ENCODE measurements at regions not wholly inside any gene's neighbourhood (a gene's known extent, or its start where the extent isn't known, plus 50 kb on each side); places are given as distances from the start of the nearest gene placed in this dataset.

DNA sequence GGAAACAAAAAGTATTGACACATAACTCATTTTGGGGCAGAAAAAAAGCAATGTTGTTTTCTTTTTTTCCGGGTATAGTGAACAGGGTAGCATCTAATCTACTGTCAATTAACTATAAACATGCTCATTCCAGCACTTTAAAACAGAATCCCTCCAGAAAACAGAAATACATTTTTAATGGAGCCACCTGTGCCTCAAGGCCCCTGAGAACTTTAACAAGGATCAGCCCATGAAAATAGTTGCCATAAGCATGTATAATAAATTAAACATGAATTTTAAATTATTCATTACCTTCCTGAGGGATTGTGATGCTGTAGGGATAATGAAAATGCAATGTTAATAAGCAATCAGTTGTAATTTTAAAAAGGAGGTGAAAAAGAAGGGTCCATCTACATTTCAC lies 101.4 kb upstream of the IVNS1ABP start:
- no peak overlapping the region for H2BK5ac ChIP-seq (ENCODE audit: low read depth, low read length, poor library complexity)
- no peak for DNase-seq
- H4K12ac ChIP-seq (ENCODE audit: low read depth, low read length), result no peak overlapping the region
- H3K27me3 ChIP-seq (ENCODE audit: insufficient read depth, low read length), result no peaks in the 10 kb centered on the region
- no peaks in the 10 kb centered on the region for H3K36me3 ChIP-seq (ENCODE audit: control insufficient read depth in 1 of 2, insufficient read depth in 2 of 2, low read length in 2 of 2)
- no peaks in the 10 kb centered on the region for H3K9me3 ChIP-seq (ENCODE audit: insufficient read depth, low read depth, low read length)
- WGBS (ENCODE audit: extremely low coverage, insufficient coverage, insufficient read length), result no CpG with 5 or more reads among the region's 1 CpG
- no peak overlapping the region for H3K27ac ChIP-seq (ENCODE audit: low read depth, low read length)
- H3K23ac ChIP-seq (ENCODE audit: low read length), result no peak overlapping the region
- H2AFZ ChIP-seq (ENCODE audit: insufficient read depth, low read length, poor library complexity), result no peak overlapping the region
- H3K4ac ChIP-seq (ENCODE audit: low read depth, low read length), result no peak overlapping the region
- H4K91ac ChIP-seq (ENCODE audit: low read depth, low read length), result no peak overlapping the region
- no peak overlapping the region for H3K18ac ChIP-seq (ENCODE audit: low read length)
- H4K8ac ChIP-seq (ENCODE audit: low read depth, low read length), result no peak overlapping the region
- no peak overlapping the region for H2BK12ac ChIP-seq (ENCODE audit: low read length)
- H3K79me1 ChIP-seq (ENCODE audit: low read length), result no peaks in the 10 kb centered on the region
- no peak overlapping the region for H2BK120ac ChIP-seq (ENCODE audit: insufficient read depth, low read length, poor library complexity)
- no peak overlapping the region for H2AK5ac ChIP-seq (ENCODE audit: low read length)
- no peaks in the 10 kb centered on the region for H3K79me2 ChIP-seq (ENCODE audit: control insufficient read depth, insufficient read depth, low read length, poor library complexity)
- no peaks in the 10 kb centered on the region for H3K4me1 ChIP-seq (ENCODE audit: control insufficient read depth in 1 of 2, insufficient read depth in 2 of 2, low read length in 2 of 2)
- H3K4me3 ChIP-seq (ENCODE audit: low read depth, low read length), result no peak overlapping the region
- H3K4me2 ChIP-seq (ENCODE audit: low read length), result no peak overlapping the region
- no peak overlapping the region for H3K9ac ChIP-seq (ENCODE audit: low read length)
- H3K14ac ChIP-seq (ENCODE audit: low read length), result no peak overlapping the region

DNA sequence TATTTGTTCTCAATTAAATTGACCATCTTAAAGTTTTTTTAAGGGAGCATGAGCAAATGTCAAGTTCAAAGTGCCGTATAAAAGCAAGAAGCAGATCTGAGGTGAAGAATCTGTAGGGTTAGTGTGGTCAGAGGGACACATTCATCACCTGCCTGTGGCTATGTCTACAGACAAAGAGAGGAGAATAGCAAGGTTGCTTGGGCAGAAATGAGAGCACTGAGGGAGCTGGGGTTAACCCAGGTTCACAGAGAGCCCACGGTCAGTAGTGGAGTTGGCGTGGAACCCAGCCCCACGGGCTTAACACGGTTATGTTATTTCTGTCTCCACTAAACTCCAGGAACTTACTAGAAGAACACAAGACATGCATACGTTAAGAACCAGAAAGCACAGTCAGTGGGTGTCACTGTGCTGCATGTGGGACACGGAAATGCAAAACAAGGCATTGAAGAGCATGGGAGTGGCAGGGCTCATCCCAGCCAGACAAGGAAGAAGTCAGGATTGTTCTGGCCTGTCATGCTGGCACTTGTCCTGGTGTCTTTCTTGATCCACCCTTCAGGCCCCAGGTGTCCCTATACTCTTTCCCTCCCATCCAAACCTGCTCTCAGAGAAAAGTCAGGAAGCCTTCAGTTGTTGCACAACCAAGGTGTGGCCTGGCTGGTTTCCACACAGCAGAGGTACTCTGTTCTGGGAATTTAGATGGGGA lies 95.5 kb upstream of the IVNS1ABP start:
- Histone ChIP-seq H3K14ac (ENCODE audit: low read length) (no peak overlapping the region), H4K91ac (ENCODE audit: low read depth, low read length) (no peak overlapping the region), H3K4me1 (ENCODE audit: control insufficient read depth in 1 of 2, insufficient read depth in 2 of 2, low read length in 2 of 2) (no peaks in the 10 kb centered on the region), H3K4ac (ENCODE audit: low read depth, low read length) (no peak overlapping the region), H2AK5ac (ENCODE audit: low read length) (no peak overlapping the region), H3K9ac (ENCODE audit: low read length) (no peak overlapping the region), H3K18ac (ENCODE audit: low read length) (no peak overlapping the region), H3K36me3 (ENCODE audit: control insufficient read depth in 1 of 2, insufficient read depth in 2 of 2, low read length in 2 of 2) (no peaks in the 10 kb centered on the region), H3K79me2 (ENCODE audit: control insufficient read depth, insufficient read depth, low read length, poor library complexity) (no peaks in the 10 kb centered on the region), H3K23ac (ENCODE audit: low read length) (no peak overlapping the region), H3K27me3 (ENCODE audit: insufficient read depth, low read length) (no peaks in the 10 kb centered on the region), H2AFZ (ENCODE audit: insufficient read depth, low read length, poor library complexity) (no peak overlapping the region), H2BK12ac (ENCODE audit: low read length) (no peak overlapping the region), H4K12ac (ENCODE audit: low read depth, low read length) (no peak overlapping the region), H3K27ac (ENCODE audit: low read depth, low read length) (no peak overlapping the region), H3K9me3 (ENCODE audit: insufficient read depth, low read depth, low read length) (no peaks in the 10 kb centered on the region), H3K4me2 (ENCODE audit: low read length) (no peak overlapping the region), H2BK5ac (ENCODE audit: low read depth, low read length, poor library complexity) (no peak overlapping the region), H3K4me3 (ENCODE audit: low read depth, low read length) (no peak overlapping the region), H4K8ac (ENCODE audit: low read depth, low read length) (no peak overlapping the region), H3K79me1 (ENCODE audit: low read length) (no peaks in the 10 kb centered on the region), H2BK120ac (ENCODE audit: insufficient read depth, low read length, poor library complexity) (no peak overlapping the region)
- no CpG with 5 or more reads among the region's 7 CpGs for WGBS (ENCODE audit: extremely low coverage, insufficient coverage, insufficient read length)
- DNase-seq, result no peak

DNA sequence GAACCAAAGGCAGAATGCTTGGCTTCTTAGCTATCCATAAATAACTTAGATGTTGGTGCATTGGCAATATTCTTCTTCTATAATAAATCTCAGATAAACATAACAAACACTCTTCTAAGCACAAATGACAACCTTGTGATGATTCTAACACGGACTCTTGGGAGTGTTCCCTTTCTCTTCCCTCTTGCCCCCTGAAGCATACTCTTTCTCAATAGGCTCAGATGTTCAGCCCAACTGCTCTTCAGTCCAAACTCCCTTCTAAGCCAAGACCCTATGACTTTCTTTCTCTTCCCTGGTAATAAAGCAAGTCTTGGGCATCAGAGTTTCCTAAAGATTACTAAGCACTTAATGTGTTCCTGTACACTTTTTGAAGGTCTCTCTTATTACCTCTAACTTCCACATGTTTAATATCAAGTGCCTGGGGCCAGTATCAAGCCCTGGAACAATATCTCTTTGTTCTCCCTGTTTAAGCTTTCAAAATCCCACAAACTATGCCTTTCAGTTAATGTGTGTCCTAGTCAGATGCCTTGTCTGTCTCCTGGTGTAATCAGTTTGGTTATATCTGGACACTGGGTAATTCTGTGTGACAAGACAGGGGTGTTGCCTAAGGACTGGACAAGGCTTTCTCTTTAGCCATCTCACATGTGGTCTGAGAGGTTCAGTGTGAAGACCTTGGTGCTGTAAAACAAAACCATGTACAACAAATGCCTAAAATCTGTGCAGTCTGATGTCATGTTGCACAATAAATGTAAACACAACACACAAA lies 92.9 kb upstream of the IVNS1ABP start:
- Histone ChIP-seq H3K4me3 (ENCODE audit: low read depth, low read length) (no peak overlapping the region), H3K18ac (ENCODE audit: low read length) (no peak overlapping the region), H3K79me2 (ENCODE audit: control insufficient read depth, insufficient read depth, low read length, poor library complexity) (no peaks in the 10 kb centered on the region), H3K9ac (ENCODE audit: low read length) (no peak overlapping the region), H2BK12ac (ENCODE audit: low read length) (no peak overlapping the region), H2BK5ac (ENCODE audit: low read depth, low read length, poor library complexity) (no peak overlapping the region), H3K36me3 (ENCODE audit: control insufficient read depth in 1 of 2, insufficient read depth in 2 of 2, low read length in 2 of 2) (peaks cover 0 to 1% of the 10 kb centered on the region in 2 experiments), H2BK120ac (ENCODE audit: insufficient read depth, low read length, poor library complexity) (no peak overlapping the region), H4K8ac (ENCODE audit: low read depth, low read length) (no peak overlapping the region), H2AK5ac (ENCODE audit: low read length) (no peak overlapping the region), H3K4ac (ENCODE audit: low read depth, low read length) (no peak overlapping the region), H3K4me2 (ENCODE audit: low read length) (no peak overlapping the region), H3K14ac (ENCODE audit: low read length) (no peak overlapping the region), H2AFZ (ENCODE audit: insufficient read depth, low read length, poor library complexity) (no peak overlapping the region), H3K27ac (ENCODE audit: low read depth, low read length) (no peak overlapping the region), H3K79me1 (ENCODE audit: low read length) (peaks cover 6% of the 10 kb centered on the region), H4K12ac (ENCODE audit: low read depth, low read length) (no peak overlapping the region), H3K9me3 (ENCODE audit: insufficient read depth, low read depth, low read length) (no peaks in the 10 kb centered on the region), H3K27me3 (ENCODE audit: insufficient read depth, low read length) (no peaks in the 10 kb centered on the region), H3K4me1 (ENCODE audit: control insufficient read depth in 1 of 2, insufficient read depth in 2 of 2, low read length in 2 of 2) (peaks cover 0 to 2% of the 10 kb centered on the region in 2 experiments), H4K91ac (ENCODE audit: low read depth, low read length) (no peak overlapping the region), H3K23ac (ENCODE audit: low read length) (no peak overlapping the region)
- WGBS (ENCODE audit: extremely low coverage, insufficient coverage, insufficient read length), result no CpG with 5 or more reads among the region's 1 CpG
- no peak for DNase-seq

DNA sequence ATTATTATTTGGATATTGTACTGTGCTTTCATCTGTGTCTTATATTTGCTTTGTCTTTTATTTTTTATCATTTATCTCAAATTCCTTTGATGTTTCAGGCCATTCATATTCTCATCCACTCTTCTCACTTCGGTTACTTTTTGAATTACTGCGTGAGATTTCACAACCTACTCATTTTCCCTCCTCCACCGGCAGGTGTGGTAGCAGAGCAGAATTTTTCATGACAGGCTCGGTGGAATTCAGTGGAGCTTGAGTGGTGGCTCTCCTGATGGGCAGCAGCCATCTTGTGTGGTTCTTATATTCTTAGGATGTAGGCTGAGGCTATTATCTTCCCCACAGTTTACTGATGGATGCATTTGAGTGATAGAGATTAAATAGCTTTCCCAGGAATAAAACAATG lies 92.3 kb upstream of the IVNS1ABP start:
- H3K4ac ChIP-seq (ENCODE audit: low read depth, low read length), result no peak overlapping the region
- H3K4me2 ChIP-seq (ENCODE audit: low read length), result no peak overlapping the region
- H3K79me2 ChIP-seq (ENCODE audit: control insufficient read depth, insufficient read depth, low read length, poor library complexity), result no peaks in the 10 kb centered on the region
- H3K27me3 ChIP-seq (ENCODE audit: insufficient read depth, low read length), result no peaks in the 10 kb centered on the region
- H3K27ac ChIP-seq (ENCODE audit: low read depth, low read length), result no peak overlapping the region
- no peak overlapping the region for H3K14ac ChIP-seq (ENCODE audit: low read length)
- H3K18ac ChIP-seq (ENCODE audit: low read length), result no peak overlapping the region
- no peak overlapping the region for H2AK5ac ChIP-seq (ENCODE audit: low read length)
- H3K36me3 ChIP-seq (ENCODE audit: control insufficient read depth in 1 of 2, insufficient read depth in 2 of 2, low read length in 2 of 2), result peaks cover 0 to 1% of the 10 kb centered on the region in 2 experiments
- H3K4me1 ChIP-seq (ENCODE audit: control insufficient read depth in 1 of 2, insufficient read depth in 2 of 2, low read length in 2 of 2), result peaks cover 0 to 2% of the 10 kb centered on the region in 2 experiments
- H4K12ac ChIP-seq (ENCODE audit: low read depth, low read length), result no peak overlapping the region
- 100% methylated on average over 1 of the region's 4 CpGs for WGBS (ENCODE audit: extremely low coverage, insufficient coverage, insufficient read length)
- peak overlapping the region; percentile 52 for H4K91ac ChIP-seq (ENCODE audit: low read depth, low read length)
- no peak overlapping the region for H2AFZ ChIP-seq (ENCODE audit: insufficient read depth, low read length, poor library complexity)
- no peak overlapping the region for H3K4me3 ChIP-seq (ENCODE audit: low read depth, low read length)
- H3K79me1 ChIP-seq (ENCODE audit: low read length), result peaks cover 8% of the 10 kb centered on the region
- H3K9ac ChIP-seq (ENCODE audit: low read length), result no peak overlapping the region
- no peak overlapping the region for H4K8ac ChIP-seq (ENCODE audit: low read depth, low read length)
- peak in 1 of 2 donors; percentile 41 for DNase-seq
- H2BK12ac ChIP-seq (ENCODE audit: low read length), result peak overlapping the region; percentile 89
- no peak overlapping the region for H2BK120ac ChIP-seq (ENCODE audit: insufficient read depth, low read length, poor library complexity)
- no peaks in the 10 kb centered on the region for H3K9me3 ChIP-seq (ENCODE audit: insufficient read depth, low read depth, low read length)
- no peak overlapping the region for H3K23ac ChIP-seq (ENCODE audit: low read length)
- H2BK5ac ChIP-seq (ENCODE audit: low read depth, low read length, poor library complexity), result no peak overlapping the region
